HEK293 (cell line): ENCODE measurements at regions not wholly inside any gene's neighbourhood (a gene's known extent, or its start where the extent isn't known, plus 50 kb on each side); places are given as distances from the start of the nearest gene placed in this dataset.
"Not testable (repeated sequence)": the region's sequence is repeated elsewhere in the genome, so short reads cannot be mapped to it uniquely, and the experiment has no call there.

Experiments used
- CTCF ChIP-seq: fragments of 450-650 bp; formaldehyde crosslinking; IDR thresholded peaks from 2 replicates; pipeline ENCODE4 v1.5.1; 2016; ENCODE audit warnings: missing biosample characterization, missing genetic modification characterization
- INSM2 ChIP-seq: fragments of 450-650 bp; formaldehyde crosslinking; IDR thresholded peaks from 2 replicates; pipeline ENCODE4 v1.5.1; 2016; ENCODE audit warnings: missing biosample characterization, missing genetic modification characterization
- ZBTB48 ChIP-seq: fragments of 450-650 bp; formaldehyde crosslinking; IDR thresholded peaks from 2 replicates; pipeline ENCODE4 v1.5.1; 2016; ENCODE audit warnings: missing biosample characterization, missing genetic modification characterization
- ZNF121 ChIP-seq: fragments of 450-650 bp; formaldehyde crosslinking; IDR thresholded peaks from 2 replicates; pipeline ENCODE4 v1.5.1; 2016; ENCODE audit warnings: missing biosample characterization, missing genetic modification characterization
- ZNF501 ChIP-seq: fragments of 450-650 bp; formaldehyde crosslinking; IDR thresholded peaks from 2 replicates; pipeline ENCODE4 v1.5.1; 2016; ENCODE audit warnings: missing biosample characterization, missing genetic modification characterization
- ZNF624 ChIP-seq: fragments of 450-650 bp; formaldehyde crosslinking; IDR thresholded peaks from 2 replicates; pipeline ENCODE4 v1.5.1; 2017; ENCODE audit warnings: missing biosample characterization, missing genetic modification characterization

GRCh38 chr1:30207962-30208361, 515.4 kb downstream of the MATN1 start:
- not testable (repeated sequence) for TF ChIP-seq ZBTB48 (tag by site-specific recombination); ZNF121 (tag by site-specific recombination); INSM2 (tag by site-specific recombination); ZNF501; ZNF624 (tag by site-specific recombination); CTCF (tag by site-specific recombination)
